ENCODE measurements at regions not wholly inside any gene's neighbourhood (a gene's known extent, or its start where the extent isn't known, plus 50 kb on each side); places are given as distances from the start of the nearest gene placed in this dataset.

GRCh38 chr21:35578347-35578782 lies 482.0 kb downstream of the SETD4 start:
- no peak for TF ChIP-seq CTCF (IDR thresholded peaks at IDR 0.05; ENCODE audit: low read depth, low read length)
- peak; percentile 66 for DNase-seq (ENCODE audit: extremely low read depth, low read depth)

- TF ChIP-seq CTCF (IDR thresholded peaks at IDR 0.05; ENCODE audit: low read depth, low read length), result no peak
- DNase-seq (ENCODE audit: extremely low read depth, low read depth), result no peak
Measured at GRCh38 chr21:35575280-35575915, 484.9 kb downstream of the SETD4 start.

- TF ChIP-seq CTCF (IDR thresholded peaks at IDR 0.05; ENCODE audit: low read depth, low read length), result no peak
- no peak for DNase-seq (ENCODE audit: extremely low read depth, low read depth)
Measured at GRCh38 chr21:35573472-35574374, 486.6 kb downstream of the SETD4 start.

- DNase-seq (ENCODE audit: extremely low read depth, low read depth), result no peak
- TF ChIP-seq CTCF (IDR thresholded peaks at IDR 0.05; ENCODE audit: low read depth, low read length), result no peak
Measured at GRCh38 chr21:35571910-35572309, 488.4 kb downstream of the SETD4 start.

GRCh38 chr21:35568643-35569042 lies 491.7 kb downstream of the SETD4 start:
- no peak for TF ChIP-seq CTCF (IDR thresholded peaks at IDR 0.05; ENCODE audit: low read depth, low read length)
- DNase-seq (ENCODE audit: extremely low read depth, low read depth), result no peak

GRCh38 chr21:35566874-35567273 lies 493.5 kb downstream of the SETD4 start:
- no peak for TF ChIP-seq CTCF (IDR thresholded peaks at IDR 0.05; ENCODE audit: low read depth, low read length)
- no peak for DNase-seq (ENCODE audit: extremely low read depth, low read depth)

GRCh38 chr21:35565204-35565611 lies 495.1 kb downstream of the SETD4 start:
- DNase-seq (ENCODE audit: extremely low read depth, low read depth), result no peak
- no peak for TF ChIP-seq CTCF (IDR thresholded peaks at IDR 0.05; ENCODE audit: low read depth, low read length)

All from AG09319 (cell line).